ENCODE measurements at regions not wholly inside any gene's neighbourhood (a gene's known extent, or its start where the extent isn't known, plus 50 kb on each side); places are given as distances from the start of the nearest gene placed in this dataset.
A peak's percentile ranks its signal among the peaks of the same experiment; 100 is the strongest.
"Not testable (repeated sequence)": the region's sequence is repeated elsewhere in the genome, so short reads cannot be mapped to it uniquely, and the experiment has no call there.

DNA sequence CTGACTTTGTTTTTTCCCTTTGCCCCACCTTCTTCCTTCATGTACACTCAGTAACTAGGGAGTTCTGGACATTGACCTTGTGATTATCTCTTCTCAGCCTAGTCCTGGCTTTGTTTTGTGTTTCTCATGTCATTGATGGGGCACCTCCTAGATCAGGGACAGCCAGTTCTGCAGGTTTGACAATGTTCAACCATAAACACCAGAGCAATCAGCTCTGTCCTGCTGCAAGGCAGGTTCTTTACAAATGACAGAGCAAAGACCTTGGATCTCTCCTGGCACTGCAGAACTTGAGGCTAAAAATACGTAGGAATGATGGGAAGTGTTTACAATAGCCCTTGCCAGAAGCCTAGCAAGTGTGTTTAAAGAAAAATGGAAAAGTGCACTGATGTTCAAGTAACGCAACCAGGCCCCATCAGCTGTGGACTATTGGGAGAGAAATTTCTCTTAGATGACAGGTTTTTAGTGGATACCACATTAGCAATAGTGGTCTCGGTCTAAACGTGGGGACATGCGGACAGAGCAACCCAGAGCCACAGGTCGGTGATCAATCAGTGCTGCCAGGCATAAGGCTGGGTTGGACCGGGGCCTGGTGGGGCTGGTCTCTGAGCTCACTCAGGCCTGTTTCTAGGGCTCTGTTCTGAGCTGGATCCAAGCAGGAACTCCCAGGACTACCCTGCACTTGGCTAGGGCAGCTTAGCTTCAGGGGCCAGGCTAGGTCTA is 76.8 kb downstream of the SOWAHC start:
- DNase-seq (ENCODE audit: insufficient read length, low spot score) (no peak), FAIRE-seq (no peak)

DNA sequence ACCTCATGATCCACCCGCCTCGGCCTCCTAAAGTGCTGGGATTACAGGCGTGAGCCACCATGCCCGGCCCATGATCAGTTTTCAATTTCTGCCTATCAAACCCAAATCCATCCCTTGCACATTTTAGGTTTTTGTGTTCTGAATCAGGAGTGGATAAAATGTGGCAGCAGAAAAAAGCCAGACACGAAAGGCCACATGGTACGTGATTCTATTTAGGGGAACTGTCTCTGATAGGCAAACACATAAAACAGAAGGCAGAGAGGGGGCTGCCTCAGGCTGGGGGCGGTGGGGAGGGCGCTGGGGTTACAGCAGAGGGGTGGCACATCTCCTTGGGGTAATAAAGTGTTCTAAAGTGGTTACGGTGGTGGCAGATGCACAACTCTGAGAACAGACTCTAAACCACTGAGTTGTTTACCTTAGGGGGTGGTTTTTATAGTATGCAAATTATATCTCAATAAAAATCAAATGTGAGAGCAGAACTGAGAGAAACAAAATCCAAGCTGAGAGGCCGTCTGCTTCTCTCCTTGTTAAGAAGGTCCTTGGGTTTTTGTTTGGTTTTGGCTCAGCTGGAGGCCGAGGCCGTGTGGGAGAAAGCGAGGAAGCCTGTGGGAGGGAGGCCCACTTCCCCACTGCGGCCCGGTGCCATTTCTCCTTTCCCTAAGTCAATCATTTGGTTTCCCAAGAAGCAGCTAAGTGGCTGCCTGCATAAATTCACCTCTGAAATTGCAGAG is 78.0 kb downstream of the SOWAHC start:
- no peak for DNase-seq (ENCODE audit: insufficient read length, low spot score)
- no peak for FAIRE-seq

DNA sequence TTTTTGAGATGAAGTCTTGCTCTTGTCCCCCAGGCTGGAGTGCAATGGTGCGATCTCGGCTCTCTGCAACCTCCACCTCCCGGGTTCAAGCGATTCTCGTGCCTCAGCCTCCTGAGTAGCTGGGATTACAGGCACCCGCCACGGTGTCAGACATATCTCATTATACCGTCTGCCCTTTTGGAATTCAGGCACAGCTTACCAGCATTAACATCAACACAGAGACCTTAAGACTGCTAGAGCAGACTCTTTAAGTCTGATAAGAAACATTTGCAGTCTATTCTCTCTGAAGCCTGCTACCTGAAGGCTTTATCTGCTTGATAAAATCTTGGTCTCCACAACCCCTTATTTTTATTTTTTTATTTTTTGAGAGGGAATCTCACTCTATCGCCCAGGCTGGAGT is 78.7 kb downstream of the SOWAHC start:
- not testable (repeated sequence) for FAIRE-seq; DNase-seq (ENCODE audit: insufficient read length, low spot score)

DNA sequence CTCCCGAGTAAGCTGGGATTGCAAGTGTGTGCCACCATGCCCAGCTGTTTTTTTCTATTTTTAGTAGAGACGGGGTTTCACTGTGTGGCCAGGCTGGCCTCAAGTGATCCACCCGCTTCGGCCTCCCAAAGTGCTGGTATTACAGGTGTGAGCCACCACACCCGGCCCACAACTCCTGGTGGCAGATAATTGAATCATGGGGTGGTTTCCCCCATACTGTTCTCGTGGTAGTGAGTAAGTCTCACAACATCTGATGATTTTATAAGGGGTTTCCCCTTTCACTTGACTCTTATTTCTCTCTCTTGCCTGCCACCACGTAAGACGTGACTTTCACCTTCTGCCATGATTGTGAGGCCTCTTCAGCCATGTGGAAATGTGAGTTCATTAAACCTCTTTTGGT is 79.1 kb downstream of the SOWAHC start:
- not testable (repeated sequence) for DNase-seq (ENCODE audit: insufficient read length, low spot score); FAIRE-seq

DNA sequence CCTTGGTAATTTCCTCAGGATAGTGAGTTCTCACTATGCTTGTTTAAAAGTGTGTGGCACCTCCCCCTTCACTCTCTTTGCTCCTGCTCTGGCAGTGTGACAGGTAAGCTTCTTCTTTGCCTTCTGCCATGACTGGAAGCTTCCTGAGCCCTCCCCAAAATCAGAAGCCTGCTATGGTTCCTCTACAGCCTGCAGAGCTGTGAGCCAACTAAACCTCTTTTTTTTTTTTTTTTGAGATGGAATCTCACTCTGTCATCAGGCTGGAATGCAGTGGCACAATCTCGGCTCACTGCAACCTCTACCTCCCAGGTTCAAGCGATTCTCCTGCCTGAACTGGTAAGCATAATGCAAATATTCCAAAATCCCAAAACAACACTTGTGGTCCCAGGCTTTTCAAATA is 80.0 kb downstream of the SOWAHC start:
- no peak for DNase-seq (ENCODE audit: insufficient read length, low spot score)
- no peak for FAIRE-seq

DNA sequence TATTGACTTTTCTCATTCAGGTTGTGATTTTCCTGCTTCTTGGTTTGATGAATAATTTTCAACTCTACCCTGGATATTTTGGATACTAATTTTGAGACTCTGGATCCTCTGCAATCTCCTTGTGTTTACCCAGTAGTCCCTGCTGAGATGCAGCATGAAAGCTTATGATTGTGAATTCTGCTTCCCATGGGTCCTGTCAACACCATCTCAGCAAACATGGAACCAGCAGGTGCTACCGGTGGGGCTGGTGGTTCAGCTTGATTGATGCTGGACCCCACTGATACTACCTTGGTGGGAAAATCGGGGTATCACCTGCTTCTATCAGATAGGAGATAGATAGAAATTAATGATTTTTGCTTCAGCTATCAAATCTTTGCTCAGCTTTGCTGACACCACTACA is 81.1 kb downstream of the SOWAHC start:
- FAIRE-seq: no peak
- no peak for DNase-seq (ENCODE audit: insufficient read length, low spot score)

DNA sequence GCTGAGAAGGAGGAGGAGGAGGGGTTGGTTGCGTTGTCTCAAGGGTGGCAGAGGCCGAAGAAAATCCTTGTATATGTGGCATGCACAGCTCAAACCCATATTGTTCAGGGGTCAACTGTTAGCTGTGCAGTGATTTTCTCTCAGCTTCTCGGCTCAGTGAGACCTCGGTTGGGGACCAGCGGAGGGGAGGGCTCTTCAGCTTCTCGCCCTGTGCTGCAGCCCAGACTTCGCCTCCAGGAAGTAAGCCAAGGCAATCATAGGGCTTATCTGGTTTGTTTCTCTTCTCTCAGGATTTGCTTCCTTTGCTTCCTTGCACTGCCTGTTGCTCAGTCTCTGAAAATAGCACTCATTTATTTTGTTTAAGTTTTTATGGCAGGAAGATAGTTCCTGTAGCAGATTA is 85.5 kb downstream of the SOWAHC start:
- DNase-seq (ENCODE audit: insufficient read length, low spot score): no peak
- FAIRE-seq: no peak

DNA sequence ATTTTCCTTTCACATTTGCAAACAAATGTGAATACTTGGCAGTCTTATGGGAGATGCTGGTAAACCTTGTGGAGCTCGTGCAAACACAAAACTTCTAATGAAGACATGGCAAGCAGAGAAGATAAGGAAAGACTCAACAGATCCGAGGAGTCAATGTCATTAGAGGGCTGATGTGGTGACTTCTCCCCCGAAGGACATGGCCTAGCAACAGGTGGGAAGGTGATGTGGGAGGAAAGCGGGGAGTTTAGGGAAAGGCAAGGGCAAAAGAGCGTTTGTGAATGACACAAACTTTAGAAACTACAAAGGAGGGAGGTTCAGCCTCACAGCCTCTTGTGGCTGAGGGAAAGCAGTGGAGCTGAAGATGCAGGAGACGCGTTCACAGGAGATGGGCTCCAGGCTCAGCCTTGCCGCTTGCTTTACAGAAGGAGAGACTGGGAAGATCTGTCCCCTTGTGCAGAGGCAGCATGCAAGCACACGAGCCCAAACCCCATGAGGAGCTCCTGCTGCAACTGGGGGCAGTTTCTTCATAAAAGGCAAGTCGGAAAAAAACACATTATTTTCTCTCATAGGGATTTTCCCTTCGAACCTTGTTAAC is 86.6 kb downstream of the SOWAHC start:
- DNase-seq (ENCODE audit: insufficient read length, low spot score): no peak
- FAIRE-seq: no peak

DNA sequence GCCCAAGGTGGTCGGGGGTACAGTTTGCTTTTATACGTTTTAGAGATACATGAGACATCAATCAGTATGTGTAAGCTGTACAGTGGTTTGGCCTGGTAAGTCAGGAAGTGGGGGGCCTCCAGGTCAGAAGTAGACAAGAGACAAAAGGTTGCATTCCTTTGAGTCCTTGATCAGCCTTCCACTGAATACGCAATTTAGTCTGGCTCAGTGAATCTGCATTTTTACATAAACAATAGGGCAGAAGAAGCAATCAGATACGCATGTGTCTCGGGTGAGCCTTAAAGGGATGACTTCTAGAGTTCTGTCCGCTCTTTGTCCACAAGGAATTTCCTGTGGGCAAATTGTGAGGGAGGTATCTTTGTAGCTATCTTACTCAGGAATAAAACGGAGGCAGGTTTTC is 87.2 kb downstream of the SOWAHC start:
- DNase-seq (ENCODE audit: insufficient read length, low spot score) (no peak), FAIRE-seq (no peak)

DNA sequence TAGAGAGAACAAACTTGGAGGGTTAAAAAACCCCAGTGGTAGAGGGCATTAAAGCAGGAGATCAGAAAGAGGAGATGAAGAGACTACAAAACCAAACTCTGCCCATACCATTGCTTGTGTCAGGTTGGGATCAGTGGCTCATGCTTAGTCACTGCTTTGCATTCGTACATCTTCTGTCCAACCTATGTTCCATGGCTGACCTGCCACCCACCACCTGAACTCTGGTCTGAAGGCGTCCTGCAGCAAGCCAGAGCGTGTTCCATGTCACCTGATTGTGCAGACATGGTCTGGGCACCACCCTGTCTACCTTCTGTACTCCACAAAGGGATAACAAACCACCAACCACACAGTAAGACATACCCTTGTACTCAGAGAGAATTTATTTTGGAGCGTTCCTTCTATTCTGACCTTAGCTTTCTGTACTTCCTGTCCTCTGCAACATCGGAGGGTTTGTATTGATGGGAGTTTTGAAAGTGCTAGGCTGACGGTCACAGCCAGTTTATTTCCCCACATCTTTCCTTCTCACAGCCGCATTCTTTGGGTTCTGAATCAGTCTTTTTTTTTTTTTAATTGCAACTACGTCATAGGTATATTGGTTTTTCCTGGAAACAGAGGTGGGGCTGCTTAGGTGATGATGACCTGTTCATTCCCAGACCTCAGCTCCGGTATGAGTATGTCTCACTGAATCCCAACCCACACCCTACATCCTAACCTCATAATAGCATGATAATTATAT is 88.3 kb downstream of the SOWAHC start:
- peak; percentile 56 for DNase-seq (ENCODE audit: insufficient read length, low spot score)
- FAIRE-seq: no peak

DNA sequence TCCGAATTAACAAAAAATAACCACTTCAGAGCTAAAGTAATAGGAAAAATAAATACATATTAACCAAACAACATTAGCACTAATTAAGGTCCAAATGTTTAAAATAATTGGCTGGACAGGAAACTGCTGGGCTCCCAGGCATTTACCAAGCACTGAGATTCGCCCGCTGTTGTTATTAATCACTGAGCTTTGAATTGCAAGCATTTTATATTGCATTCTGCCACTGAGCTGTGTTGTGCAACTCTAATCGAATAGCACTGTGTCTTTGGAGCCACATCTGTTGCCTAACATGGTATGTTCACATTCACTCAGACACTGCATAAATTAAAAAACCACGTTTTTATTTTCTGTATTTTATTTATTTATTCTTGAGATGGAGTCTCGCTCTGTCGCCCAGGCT is 88.9 kb downstream of the SOWAHC start:
- no peak for FAIRE-seq

DNA sequence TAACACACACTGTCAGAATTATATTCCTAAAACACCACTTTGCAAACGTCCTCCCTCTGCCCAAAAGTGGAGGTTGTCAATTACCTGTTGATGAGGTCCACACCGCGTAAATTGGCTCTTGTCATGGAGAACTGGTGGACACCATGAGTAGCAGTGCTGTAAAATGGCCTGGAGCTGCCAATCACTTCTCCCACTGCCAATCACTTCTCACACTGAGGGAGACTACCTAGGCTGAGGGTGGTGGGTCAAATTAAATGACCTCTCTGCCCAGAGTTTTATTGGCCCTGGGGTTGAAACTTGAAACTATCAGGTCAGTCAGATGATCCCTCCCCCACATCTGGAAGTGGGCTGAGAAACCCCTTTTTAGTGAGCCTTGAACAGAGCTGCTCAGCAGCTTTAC is 89.6 kb downstream of the SOWAHC start:
- FAIRE-seq (no peak), DNase-seq (ENCODE audit: insufficient read length, low spot score) (no peak)

More for the DNA sequence above, 88.9 kb downstream of the SOWAHC start:
- DNase-seq (ENCODE audit: insufficient read length, low spot score): no peak

DNA sequence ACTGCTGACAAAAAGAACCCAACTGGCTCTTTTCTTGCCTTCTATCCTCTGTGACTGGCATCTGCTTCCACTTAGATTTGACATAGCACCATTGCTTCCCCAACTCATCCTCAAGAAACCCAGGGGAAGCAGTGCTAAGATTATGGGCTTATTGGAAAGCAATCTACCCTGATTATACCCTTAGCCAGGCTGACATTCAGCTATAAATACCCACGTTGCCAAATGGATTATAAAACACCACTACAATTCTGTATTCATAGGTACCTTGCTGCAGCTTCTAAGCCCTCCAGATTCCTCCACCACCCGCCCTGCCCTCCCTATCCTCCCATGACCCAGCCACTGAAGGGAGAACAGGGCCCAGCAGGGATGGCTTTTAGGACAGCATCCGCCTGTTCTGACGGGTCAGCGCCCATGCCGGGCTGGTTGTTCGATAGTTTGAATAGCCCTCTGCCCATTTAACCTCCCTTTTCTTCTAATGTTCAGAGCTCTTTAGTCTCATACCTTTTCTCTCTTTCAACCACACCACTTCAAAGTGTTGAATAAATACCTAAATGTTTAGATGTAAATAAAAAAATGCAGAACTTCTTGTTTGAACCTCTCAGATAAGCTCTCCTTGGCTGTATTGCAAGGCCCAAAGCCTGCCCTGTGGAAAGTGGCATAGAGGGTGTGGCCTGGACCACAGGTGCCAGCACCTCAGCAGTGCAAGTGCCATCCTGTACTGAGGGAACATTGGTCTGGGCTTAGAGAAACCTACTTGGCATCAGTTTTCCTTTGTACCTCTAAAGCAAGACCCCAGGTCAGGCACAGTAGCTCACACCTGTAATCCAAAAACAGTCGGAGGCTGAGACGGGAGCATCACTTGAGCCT is 86.6 kb upstream of the RGPD5 start:
- FAIRE-seq (no peak), DNase-seq (ENCODE audit: insufficient read length, low spot score) (no peak)

DNA sequence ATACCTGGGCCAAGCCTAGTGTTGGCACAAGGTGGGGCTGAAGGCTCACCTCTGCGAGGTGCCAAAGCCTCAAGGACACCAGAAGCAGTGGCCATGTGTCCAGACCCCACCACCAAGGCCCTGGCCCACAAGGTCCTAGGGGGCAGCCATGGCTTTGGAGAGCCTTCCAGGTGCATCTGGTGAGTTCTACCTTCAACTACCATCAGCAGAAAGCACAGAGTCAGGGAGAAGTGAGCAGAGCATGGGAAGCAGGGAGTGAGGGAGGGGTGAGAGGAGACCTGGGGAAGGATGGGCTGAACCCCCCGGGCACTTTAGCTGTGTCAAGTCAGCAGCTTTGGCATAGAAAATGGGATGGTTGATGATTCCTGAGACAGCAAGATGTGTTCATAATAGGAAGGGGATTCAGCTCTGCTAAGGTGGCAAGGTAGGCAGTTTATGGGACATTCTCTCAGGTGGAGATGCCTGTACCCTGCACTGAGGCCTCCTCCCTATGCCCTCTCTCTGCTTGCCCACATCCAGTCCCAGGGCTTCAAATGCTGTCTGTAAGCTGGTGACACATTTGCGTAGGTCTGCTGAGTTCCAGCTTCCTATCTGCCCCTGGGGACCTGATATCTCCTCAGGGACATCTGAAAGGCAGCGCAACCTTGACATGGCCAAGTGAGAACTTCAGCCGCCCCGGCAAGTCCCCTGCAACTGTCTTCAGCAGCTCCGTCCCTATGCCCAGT is 83.4 kb upstream of the RGPD5 start:
- DNase-seq (ENCODE audit: insufficient read length, low spot score): no peak
- FAIRE-seq: no peak

DNA sequence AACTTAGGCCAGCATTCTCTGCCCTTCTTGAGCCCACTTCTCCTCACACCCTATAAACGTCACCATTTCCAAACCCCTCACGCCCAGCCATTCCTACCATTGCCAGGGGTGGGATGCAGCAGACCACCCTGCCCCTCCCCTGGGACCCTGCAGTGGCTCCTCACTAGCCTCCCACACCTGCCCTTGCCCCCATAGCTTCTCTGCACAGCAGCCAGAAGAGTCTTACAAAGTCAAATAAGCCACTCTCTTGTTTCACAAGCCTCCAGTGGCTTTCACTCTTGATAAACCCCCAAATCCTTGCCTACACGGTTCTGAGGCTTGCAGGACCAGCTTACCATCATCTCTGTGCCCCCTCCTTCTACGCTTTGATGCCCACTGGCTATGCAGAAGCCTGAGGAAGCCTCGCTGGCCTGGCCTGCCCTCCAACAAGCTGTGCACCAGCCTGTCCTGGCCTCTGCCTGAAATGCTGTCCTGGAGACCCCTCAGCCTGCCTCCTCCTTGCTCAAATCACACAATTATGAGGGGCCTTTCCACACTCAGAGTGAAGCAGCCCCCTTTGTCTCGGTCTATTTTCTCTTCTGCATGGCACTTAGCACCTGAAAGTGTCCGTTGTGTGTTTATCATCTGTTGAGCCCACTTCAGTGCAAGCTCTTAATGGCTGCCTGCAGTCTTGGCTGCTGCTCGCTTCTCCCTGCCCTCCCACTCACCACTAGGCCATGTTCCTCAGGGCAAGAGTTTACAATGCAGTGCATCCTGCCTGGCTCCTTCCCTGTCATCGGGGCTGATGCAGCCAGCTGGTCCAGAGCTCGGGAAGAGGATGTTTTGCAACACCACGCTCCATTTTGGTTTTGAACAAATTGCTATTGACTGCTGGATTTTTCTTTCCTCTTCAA is 82.6 kb upstream of the RGPD5 start:
- FAIRE-seq (no peak), DNase-seq (ENCODE audit: insufficient read length, low spot score) (no peak)

DNA sequence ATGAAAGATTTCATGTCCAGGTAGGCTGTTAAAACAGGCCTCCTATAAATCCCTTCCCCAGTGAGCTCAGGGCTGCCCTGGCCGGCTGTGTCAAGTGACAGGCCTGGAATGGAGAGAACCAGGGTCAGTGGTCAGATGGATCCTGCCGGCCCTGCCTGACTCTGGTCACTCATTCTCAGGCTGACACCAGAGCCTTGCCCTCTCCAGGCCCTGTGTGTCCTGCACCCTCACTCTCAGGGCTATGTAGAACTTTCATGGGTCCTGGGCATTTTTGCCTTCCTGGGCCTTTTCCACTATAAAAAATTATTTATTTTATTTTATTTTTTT is 82.0 kb upstream of the RGPD5 start:
- no peak for FAIRE-seq
- no peak for DNase-seq (ENCODE audit: insufficient read length, low spot score)

DNA sequence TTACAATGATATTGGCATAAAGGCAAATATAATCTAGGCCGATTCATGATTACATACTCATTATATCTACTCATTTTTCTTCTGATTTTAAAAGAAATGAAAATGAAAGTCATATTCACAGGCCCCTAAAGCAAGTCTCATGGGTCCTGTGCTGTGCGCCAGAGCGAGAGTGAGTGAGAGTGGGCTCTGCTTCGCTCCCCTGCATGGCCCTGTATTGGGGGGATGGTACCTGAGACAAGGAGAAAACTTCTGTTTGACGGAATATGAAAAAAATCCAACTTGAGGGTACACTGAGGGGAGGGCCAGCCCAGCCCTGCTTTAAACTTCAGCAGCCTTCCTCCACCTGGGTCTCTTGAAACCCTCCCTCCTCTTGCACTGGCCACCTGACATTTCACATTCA is 81.4 kb upstream of the RGPD5 start:
- DNase-seq (ENCODE audit: insufficient read length, low spot score): no peak
- no peak for FAIRE-seq

DNA sequence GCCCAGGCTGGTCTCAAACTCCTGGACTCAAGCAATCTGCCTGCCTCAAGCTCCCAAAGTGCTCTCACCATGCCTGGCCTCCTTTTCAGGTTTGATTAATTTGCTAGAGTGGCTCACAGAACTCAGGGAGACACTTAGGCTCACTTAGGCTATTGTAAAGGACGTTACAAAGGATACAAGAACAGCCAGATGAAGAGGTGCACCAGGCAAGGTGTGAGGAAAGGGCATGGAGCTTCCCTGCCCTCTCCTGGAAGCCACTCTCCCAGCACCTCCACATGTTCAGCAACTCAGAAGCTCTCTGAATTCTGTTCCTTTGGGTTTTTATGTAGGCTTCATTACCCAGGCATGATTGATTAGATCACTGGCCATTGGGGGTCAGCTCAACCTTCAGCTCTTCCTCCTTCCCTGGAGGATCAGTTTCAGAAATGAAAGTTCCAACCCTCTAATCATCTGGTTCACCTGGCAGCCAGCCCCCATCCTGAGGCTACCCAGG is 78.7 kb upstream of the RGPD5 start:
- DNase-seq (ENCODE audit: insufficient read length, low spot score) (peak; percentile 33), FAIRE-seq (no peak)

DNA sequence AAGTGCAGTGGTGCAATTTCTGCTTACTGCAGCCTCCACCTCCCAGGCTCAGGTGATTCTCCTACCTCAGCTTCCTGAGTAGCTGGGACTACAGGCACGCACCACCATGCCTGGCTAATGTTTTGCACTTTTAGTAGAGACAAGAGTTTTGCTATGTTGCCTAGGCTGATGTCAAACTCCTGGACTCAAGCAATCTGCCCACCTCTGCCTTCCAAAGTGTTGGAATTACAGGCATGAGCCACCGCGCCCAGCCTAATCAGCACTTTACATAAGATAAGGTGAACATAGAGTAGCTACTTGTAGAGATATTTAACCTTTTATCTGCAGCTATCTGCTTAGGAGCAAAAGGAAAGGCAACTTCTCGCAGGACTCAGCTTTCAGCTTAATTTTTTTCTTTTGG is 77.5 kb upstream of the RGPD5 start:
- not testable (repeated sequence) for FAIRE-seq; DNase-seq (ENCODE audit: insufficient read length, low spot score)

All from HTR-8/SVneo (cell line).